Progenitor cell of endocrine pancreas (in vitro differentiated cells): ENCODE measurements at regions not wholly inside any gene's neighbourhood (a gene's known extent, or its start where the extent isn't known, plus 50 kb on each side); places are given as distances from the start of the nearest gene placed in this dataset.
"Not testable (repeated sequence)": the region's sequence is repeated elsewhere in the genome, so short reads cannot be mapped to it uniquely, and the experiment has no call there.

Experiments used
- DNase-seq: peaks from one replicate; pipeline ENCODE4 v3.0.0; 2021; ENCODE audit warnings: low spot score; ENCODE audit not compliant: unreplicated experiment
- H3K27ac Mint-ChIP-seq: 2 replicates; pipeline ENCODE4 v1.8.0; 2021; ENCODE audit warnings: mild to moderate bottlenecking, moderate library complexity, mixed read lengths
- H3K27me3 Mint-ChIP-seq: 2 replicates; pipeline ENCODE4 v1.8.0; 2021; ENCODE audit warnings: mixed read lengths
- H3K36me3 Mint-ChIP-seq: 2 replicates; pipeline ENCODE4 v1.8.0; 2022; ENCODE audit warnings: mixed read lengths; ENCODE audit not compliant: insufficient read depth
- H3K4me1 Mint-ChIP-seq: 2 replicates; pipeline ENCODE4 v1.8.0; 2021; ENCODE audit warnings: low read depth, mixed read lengths
- H3K4me3 Mint-ChIP-seq: 2 replicates; pipeline ENCODE4 v1.8.0; 2021; ENCODE audit warnings: low read depth, mild to moderate bottlenecking, moderate library complexity, mixed read lengths
- H3K9me3 Mint-ChIP-seq: 2 replicates; pipeline ENCODE4 v1.8.0; 2021; ENCODE audit warnings: low read depth, mixed read lengths
- CTCF ChIP-seq: fragments of 200-600 bp; sonication (generic); IDR thresholded peaks from one replicate; pipeline ENCODE4 v1.5.0; 2021; ENCODE audit warnings: antibody characterized with exemption, mild to moderate bottlenecking; ENCODE audit not compliant: unreplicated experiment

- no peak overlapping the region for H3K4me3 Mint-ChIP-seq
- no peak for TF ChIP-seq CTCF
- H3K9me3 Mint-ChIP-seq = peaks cover 9% of the 10 kb centered on the region
- H3K27me3 Mint-ChIP-seq = no peaks in the 10 kb centered on the region
- H3K4me1 Mint-ChIP-seq = peaks cover 2% of the 10 kb centered on the region
- peaks cover 1% of the 10 kb centered on the region for H3K36me3 Mint-ChIP-seq
- no peak overlapping the region for H3K27ac Mint-ChIP-seq
- no peak for DNase-seq
Measured at GRCh38 chr5:68021916-68022315, 193.6 kb upstream of the PIK3R1 start.

- Mint-ChIP-seq H3K4me1 (no peaks in the 10 kb centered on the region), H3K9me3 (peaks cover 9% of the 10 kb centered on the region), H3K27ac (no peak overlapping the region), H3K4me3 (no peak overlapping the region), H3K36me3 (peaks cover 1% of the 10 kb centered on the region), H3K27me3 (no peaks in the 10 kb centered on the region)
- no peak for TF ChIP-seq CTCF
- no peak for DNase-seq
Measured at GRCh38 chr5:68021227-68021626, 194.3 kb upstream of the PIK3R1 start.

GRCh38 chr5:68020461-68020969 lies 195.0 kb upstream of the PIK3R1 start:
- H3K9me3 Mint-ChIP-seq, H3K4me1 Mint-ChIP-seq, H3K4me3 Mint-ChIP-seq: not testable (repeated sequence)

GRCh38 chr5:68015381-68016302 lies 199.9 kb upstream of the PIK3R1 start:
- H3K27ac Mint-ChIP-seq = no peak overlapping the region

More at GRCh38 chr5:68020461-68020969, 195.0 kb upstream of the PIK3R1 start:
- H3K27ac Mint-ChIP-seq, H3K36me3 Mint-ChIP-seq, DNase-seq, H3K27me3 Mint-ChIP-seq: not testable (repeated sequence)

GRCh38 chr5:68012831-68013230 lies 202.7 kb upstream of the PIK3R1 start:
- Mint-ChIP-seq H3K36me3 (no peaks in the 10 kb centered on the region), H3K4me1 (peaks cover 12% of the 10 kb centered on the region), H3K4me3 (no peak overlapping the region), H3K9me3 (no peaks in the 10 kb centered on the region), H3K27me3 (no peaks in the 10 kb centered on the region), H3K27ac (no peak overlapping the region)
- TF ChIP-seq CTCF = no peak
- no peak for DNase-seq

More at GRCh38 chr5:68015381-68016302, 199.9 kb upstream of the PIK3R1 start:
- Mint-ChIP-seq H3K9me3 (peaks cover 9% of the 10 kb centered on the region), H3K4me3 (no peak overlapping the region), H3K36me3 (peaks cover 1% of the 10 kb centered on the region), H3K27me3 (no peaks in the 10 kb centered on the region), H3K4me1 (peaks cover 12% of the 10 kb centered on the region)
- no peak for DNase-seq
- no peak for TF ChIP-seq CTCF
